GM18870 (cell line): ENCODE measurements at regions not wholly inside any gene's neighbourhood (a gene's known extent, or its start where the extent isn't known, plus 50 kb on each side); places are given as distances from the start of the nearest gene placed in this dataset.

Experiments used
- ATAC-seq: cut with Tn5 transposase; IDR thresholded peaks from one replicate; pipeline ENCODE4 v1.9.1; 2021; ENCODE audit warnings: moderate library complexity; ENCODE audit not compliant: unreplicated experiment

DNA sequence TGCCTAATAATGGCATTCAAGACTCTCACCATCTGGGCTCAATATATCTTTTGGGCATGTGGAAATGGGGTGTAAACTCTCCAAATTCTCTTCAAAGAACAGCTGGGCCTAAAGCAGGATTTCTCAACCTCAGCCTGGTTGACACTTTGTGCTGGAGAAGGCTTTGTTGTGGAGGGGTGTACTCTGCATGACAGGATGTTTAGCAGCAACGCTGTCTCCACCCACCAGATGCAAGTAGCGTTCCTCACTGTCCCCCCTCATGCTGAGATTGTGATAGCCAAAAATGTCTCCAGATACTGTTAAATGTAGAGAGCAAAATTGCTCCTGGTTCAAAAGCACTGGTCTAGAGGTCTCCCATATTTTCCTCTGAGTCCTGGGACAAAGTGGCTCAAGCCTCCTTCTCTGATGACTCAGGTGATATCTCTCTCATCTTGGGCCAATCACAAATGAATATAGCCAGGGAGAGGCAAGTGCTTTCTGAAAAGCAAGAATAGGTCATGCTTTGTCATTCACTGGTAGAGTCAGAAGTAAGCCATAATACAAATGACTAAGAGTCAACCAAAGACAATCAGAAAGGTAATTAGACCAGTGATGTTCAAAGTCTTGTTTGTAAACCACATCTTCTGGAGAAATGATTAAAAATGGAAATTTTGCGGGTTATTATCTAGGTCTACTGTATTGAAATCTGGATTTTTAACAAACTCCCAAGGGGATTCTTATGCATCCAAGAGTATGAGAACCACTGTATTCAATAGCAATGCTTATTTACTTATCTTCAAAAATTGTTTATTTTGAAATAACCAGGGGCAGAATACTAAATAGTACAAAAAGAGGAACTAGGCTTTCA is 330.8 kb downstream of the PTEN start:
- ATAC-seq = no peak

DNA sequence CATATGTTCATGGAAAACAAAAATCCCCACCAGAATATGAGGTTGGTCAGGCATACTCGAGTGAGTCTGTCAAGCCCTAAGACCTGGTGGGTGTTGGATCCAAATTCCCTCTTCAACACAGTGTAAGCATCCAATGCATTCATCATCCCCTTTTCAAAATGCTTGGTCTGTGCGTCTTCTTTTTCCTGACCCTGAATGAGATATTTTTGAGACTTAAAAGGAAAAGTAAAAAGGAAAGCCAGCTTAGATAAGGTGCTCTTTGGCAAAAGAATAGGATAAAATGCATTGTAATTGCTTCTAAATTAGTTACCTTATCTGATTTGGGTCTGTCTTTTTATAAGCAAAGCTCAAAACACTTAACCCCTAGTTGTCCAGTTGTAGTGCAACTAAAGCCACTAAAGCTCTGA is 331.5 kb downstream of the PTEN start:
- no peak for ATAC-seq

DNA sequence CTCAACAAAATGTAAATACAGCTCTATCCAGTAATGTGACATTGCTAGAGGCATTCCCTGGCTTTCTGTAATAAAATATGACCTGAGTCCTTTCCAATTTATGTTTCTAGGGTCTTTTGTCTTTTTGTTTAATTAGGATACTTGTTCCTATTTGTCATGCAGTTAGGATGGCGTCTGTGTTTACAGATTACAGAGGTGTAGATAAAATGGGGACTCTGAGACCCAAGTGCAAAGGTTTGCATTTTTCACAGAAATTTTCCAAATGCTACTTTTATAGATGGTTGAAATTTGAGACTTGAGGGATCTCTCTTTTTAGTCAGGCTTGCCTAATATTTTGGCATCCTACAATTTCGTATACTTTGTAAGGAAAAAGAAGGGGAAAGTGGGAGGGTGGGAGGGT is 332.4 kb downstream of the PTEN start:
- no peak for ATAC-seq

GRCh38 chr10:88196291-88196690 is 332.9 kb downstream of the PTEN start:
- no peak for ATAC-seq

DNA sequence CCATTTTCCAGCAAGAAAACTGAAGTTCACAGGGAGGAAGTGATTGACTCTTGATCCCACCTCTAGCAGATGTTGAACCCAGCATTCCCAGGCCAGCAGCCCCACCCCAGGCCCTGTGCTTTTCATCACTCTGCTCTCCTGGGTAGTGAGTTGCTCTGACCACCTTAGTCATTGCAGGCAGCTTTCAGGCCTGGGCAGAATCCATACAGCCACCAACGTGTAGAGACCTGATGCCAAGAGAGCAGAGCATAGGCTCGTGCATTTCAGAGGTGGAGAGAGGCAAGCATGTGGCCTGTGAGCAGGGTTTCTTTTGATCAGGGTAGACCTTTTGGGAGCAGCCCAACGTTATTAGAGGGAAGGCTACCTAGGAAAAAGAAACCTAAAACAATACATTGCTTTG is 334.6 kb downstream of the PTEN start:
- ATAC-seq = no peak

- ATAC-seq = no peak
Measured at GRCh38 chr10:88200312-88201032, 337.0 kb downstream of the PTEN start.

- ATAC-seq = no peak
Measured at GRCh38 chr10:88205842-88206446, 342.5 kb downstream of the PTEN start.

DNA sequence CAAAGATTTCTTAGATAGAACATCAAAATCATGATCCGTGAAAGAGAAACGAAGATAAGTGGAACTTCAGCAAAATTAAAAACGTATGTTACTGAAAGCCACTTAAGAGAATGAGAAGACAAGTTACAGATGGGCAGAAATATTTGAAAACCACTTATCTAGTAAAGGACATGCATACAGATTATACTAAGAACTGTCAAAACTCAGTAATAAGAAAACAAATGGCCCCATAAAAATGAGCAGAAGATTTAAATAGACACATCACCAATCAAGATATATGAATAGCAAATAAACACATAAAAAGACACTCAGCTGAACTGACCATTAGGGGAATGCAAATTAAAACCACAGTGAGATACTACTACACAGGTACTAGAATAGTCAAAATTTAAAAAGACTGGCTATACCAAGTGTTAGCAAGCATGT is 343.7 kb downstream of the PTEN start:
- ATAC-seq = no peak

DNA sequence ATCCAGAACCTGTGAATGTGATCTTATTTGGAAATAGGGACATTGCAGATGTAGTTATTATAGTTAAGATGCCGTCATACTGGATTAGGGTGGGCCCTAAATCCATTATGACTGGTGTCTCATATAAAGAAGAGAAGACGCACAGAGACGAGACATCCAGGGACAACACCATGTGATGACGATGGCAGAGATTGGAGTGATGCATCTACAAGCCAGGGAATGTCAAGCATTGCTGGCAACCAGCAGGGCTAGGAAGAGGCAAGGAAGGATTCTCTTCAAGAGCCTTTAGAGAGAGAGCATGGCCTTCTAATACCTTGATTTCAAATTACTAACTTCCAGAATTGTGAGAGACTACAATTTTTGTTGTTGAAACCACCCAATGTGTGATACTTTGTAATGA is 345.8 kb downstream of the PTEN start:
- ATAC-seq = no peak

DNA sequence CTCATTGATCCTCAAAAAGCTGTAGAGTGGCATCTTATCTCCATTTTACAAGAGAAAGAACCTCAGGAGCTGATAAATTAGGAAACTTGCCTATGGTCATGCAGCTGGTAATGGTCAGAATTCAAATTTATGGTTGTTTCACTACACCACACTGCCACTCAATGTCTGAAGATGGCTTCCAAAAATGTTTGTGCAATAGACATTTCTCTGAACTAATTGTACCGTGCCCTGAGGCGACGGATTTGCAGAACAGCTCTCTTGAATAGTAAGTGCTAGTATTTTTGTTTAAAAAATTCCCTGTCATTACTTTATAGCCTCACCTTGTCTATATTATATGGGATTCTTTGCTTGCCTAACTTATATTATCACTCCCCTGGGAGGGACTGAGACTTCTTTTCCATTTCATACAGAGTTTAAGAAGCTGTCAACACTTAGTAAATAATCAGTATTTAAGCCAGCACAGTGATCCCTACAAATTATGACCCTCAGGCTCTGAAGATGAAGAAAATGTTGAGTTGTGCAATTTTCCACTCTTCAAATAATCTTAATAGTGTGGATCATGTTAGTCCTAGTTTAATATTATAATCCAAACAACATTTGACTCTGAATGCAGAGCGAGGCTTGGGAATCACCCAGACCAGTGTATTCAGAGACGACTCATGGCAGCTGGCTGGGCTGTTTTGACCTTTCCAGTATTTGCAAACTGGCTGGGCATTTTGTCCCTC is 346.6 kb downstream of the PTEN start:
- no peak for ATAC-seq

- ATAC-seq = no peak
Measured at GRCh38 chr10:88211230-88211629, 347.8 kb downstream of the PTEN start.

GRCh38 chr10:88212069-88212468 is 348.6 kb downstream of the PTEN start:
- no peak for ATAC-seq

DNA sequence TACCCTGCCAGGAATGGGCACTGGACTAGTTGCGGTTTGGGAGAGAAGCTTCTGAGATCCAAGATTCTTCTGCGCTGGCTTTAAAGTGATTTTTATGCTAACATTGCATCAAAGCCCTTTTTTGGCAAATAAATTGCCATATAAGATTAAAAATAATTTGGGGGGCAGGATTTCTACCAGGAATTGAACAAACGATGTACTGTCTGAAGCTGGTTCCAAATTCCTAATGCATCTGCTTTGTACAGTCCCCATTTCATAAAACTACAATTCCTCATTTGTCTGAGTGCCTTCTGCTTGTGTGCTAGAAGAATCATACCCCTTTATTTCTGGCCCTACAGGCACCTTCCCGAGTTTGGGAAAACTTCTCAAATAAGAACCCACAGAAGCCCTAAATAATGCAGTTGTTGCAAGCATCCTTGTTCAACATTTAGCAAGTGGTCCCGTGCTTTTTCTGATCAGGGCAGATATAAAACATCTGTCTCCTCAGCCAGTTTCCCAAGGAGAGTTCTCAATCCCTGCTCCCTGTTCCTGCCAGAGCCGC is 349.7 kb downstream of the PTEN start:
- ATAC-seq = no peak

- no peak for ATAC-seq
Measured at GRCh38 chr10:88216976-88217375, 353.6 kb downstream of the PTEN start.

DNA sequence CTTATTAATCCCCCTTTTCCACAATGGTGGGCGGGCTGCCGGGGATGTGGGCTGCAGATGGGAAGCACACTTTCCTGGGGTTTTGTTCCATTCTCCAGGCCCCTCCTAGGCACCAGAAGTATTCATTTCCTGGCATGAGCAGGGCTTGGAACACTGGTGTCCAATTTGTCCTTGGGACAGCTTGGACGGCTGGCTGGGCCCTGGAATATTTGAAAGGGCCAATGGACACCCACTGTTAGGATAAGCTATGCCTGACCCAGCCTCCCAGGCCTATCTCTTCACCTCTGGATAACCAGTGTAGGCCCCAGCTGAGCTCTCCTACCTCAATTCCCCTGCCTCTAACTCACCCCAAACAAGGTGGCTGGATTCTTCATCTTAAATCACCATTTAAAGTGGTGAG is 354.9 kb downstream of the PTEN start:
- no peak for ATAC-seq

DNA sequence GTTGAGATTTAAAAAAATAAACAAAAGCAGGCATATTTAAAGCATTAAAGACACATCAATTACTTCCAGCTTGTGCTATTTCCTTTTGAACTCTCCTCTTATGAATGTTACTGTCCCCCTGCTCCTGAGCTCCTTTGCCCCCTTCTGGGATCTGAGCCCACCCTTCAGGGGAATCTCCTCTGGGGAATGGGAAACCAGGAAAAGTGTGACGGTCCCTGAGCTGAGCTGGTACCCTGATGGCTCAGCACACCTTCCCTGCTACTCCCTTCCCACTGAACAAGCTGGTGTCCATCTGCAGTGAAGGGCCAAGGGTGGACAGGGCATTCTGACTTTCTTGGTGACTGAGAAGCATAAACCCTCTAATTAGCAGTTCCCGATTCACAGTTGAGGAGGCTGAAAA is 356.3 kb downstream of the PTEN start:
- ATAC-seq = no peak

GRCh38 chr10:88221010-88221973 is 357.9 kb downstream of the PTEN start:
- ATAC-seq = no peak

DNA sequence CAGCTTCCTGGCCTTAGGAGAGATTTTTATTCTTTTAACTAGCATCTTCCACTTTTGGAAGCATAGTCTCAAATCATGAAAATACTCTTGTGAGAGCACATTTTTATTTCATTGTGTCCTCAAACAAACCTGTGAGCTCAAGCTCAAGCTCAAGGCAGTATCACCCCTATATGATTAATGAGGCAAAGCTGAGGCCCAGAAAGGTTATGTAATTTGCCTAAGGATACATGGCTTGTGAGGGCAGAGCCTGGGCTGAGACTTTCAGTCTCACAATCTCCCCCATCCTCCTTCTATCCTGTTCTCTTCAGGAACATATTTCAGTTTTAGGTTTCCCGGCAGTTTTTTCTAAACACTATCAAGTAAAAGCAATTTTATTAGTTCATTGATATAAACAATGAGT is 359.5 kb downstream of the PTEN start:
- no peak for ATAC-seq
